ENCODE measurements at regions not wholly inside any gene's neighbourhood (a gene's known extent, or its start where the extent isn't known, plus 50 kb on each side); places are given as distances from the start of the nearest gene placed in this dataset.

DNA sequence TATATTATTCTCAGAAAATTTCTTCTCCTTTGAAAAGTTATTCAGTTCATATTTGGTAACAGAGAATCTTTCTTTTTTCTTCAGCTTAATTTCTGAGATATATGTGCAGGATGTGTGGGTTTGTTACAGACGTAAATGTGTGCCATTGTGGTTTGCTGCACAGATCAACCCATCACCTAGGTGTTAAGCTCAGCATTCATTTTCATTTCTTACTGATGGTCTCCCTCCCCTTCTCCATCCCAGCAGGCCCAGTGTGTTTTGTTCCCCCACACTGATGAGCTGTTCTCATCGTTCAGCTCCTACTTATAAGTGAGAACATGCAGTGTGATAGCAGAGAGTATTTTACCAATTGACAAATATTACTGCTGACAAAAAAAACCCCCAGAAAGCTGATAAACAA lies 330.0 kb upstream of the CHD1 start:
- DNase-seq = no peak
- H3K27ac Mint-ChIP-seq = no peak overlapping the region
- no peak overlapping the region for H3K4me3 Mint-ChIP-seq
- Histone ChIP-seq H3K27ac (ENCODE audit: low read depth, low read length) (no peak overlapping the region), H3K36me3 (ENCODE audit: control insufficient read depth, insufficient read depth, low read length) (no peaks in the 10 kb centered on the region), H3K4me1 (ENCODE audit: control insufficient read depth, insufficient read depth, low read length) (no peaks in the 10 kb centered on the region), H3K27me3 (ENCODE audit: control insufficient read depth, insufficient read depth, low read length, poor library complexity, severe bottlenecking) (no peaks in the 10 kb centered on the region), H3K4me3 (ENCODE audit: low read length) (no peak overlapping the region), H3K9me3 (ENCODE audit: control insufficient read depth, low read length) (peaks cover 26% of the 10 kb centered on the region), H3K9ac (ENCODE audit: extremely low read depth, low read length, poor library complexity, severe bottlenecking) (no peak overlapping the region)
- 77% methylated on average over 1 of the region's 2 CpGs; no CpG with 5 or more reads in 1 of the 2 experiments for WGBS, 2 experiments (ENCODE audit: insufficient coverage in 1 of 2, insufficient read length in 1 of 2)
- H3K36me3 Mint-ChIP-seq (ENCODE audit: low read depth) = peaks cover 4% of the 10 kb centered on the region
- H3K9me3 Mint-ChIP-seq = peaks cover 20% of the 10 kb centered on the region
- H3K4me1 Mint-ChIP-seq = no peaks in the 10 kb centered on the region
- no peaks in the 10 kb centered on the region for H3K27me3 Mint-ChIP-seq (ENCODE audit: insufficient read depth)
- TF ChIP-seq, protein P1, sequence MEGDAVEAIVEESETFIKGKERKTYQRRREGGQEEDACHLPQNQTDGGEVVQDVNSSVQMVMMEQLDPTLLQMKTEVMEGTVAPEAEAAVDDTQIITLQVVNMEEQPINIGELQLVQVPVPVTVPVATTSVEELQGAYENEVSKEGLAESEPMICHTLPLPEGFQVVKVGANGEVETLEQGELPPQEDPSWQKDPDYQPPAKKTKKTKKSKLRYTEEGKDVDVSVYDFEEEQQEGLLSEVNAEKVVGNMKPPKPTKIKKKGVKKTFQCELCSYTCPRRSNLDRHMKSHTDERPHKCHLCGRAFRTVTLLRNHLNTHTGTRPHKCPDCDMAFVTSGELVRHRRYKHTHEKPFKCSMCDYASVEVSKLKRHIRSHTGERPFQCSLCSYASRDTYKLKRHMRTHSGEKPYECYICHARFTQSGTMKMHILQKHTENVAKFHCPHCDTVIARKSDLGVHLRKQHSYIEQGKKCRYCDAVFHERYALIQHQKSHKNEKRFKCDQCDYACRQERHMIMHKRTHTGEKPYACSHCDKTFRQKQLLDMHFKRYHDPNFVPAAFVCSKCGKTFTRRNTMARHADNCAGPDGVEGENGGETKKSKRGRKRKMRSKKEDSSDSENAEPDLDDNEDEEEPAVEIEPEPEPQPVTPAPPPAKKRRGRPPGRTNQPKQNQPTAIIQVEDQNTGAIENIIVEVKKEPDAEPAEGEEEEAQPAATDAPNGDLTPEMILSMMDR (conservative IDR thresholded peaks at IDR 0.05) = no peak

- Mint-ChIP-seq H3K9me3 (peaks cover 13% of the 10 kb centered on the region), H3K4me3 (no peak overlapping the region), H3K4me1 (peaks cover 16% of the 10 kb centered on the region), H3K27me3 (ENCODE audit: insufficient read depth) (peaks cover 2% of the 10 kb centered on the region), H3K36me3 (ENCODE audit: low read depth) (peaks cover 5% of the 10 kb centered on the region), H3K27ac (peak overlapping the region; percentile 12)
- TF ChIP-seq, protein P1 (conservative IDR thresholded peaks at IDR 0.05) = no peak
- WGBS, 2 experiments (ENCODE audit: insufficient coverage in 1 of 2, insufficient read length in 1 of 2) = 87% methylated on average over 2 of the region's 2 CpGs; no CpG with 5 or more reads in 1 of the 2 experiments
- Histone ChIP-seq H3K27ac (ENCODE audit: low read depth, low read length) (no peak overlapping the region), H3K4me1 (ENCODE audit: control insufficient read depth, insufficient read depth, low read length) (peaks cover 10% of the 10 kb centered on the region), H3K36me3 (ENCODE audit: control insufficient read depth, insufficient read depth, low read length) (no peaks in the 10 kb centered on the region), H3K27me3 (ENCODE audit: control insufficient read depth, insufficient read depth, low read length, poor library complexity, severe bottlenecking) (no peaks in the 10 kb centered on the region), H3K9ac (ENCODE audit: extremely low read depth, low read length, poor library complexity, severe bottlenecking) (no peak overlapping the region), H3K9me3 (ENCODE audit: control insufficient read depth, low read length) (no peaks in the 10 kb centered on the region), H3K4me3 (ENCODE audit: low read length) (no peak overlapping the region)
- no peak for DNase-seq
These were observed 319.3 kb upstream of the CHD1 start for GRCh38 chr5:99248066-99248465.

- Mint-ChIP-seq H3K27me3 (ENCODE audit: insufficient read depth) (peaks cover 2% of the 10 kb centered on the region), H3K9me3 (peaks cover 13% of the 10 kb centered on the region), H3K4me3 (no peak overlapping the region), H3K27ac (no peak overlapping the region), H3K4me1 (peaks cover 23% of the 10 kb centered on the region), H3K36me3 (ENCODE audit: low read depth) (peaks cover 5% of the 10 kb centered on the region)
- TF ChIP-seq, protein P1 (conservative IDR thresholded peaks at IDR 0.05) = no peak
- H3K9ac ChIP-seq (ENCODE audit: extremely low read depth, low read length, poor library complexity, severe bottlenecking) = no peak overlapping the region
- no peak overlapping the region for H3K27ac ChIP-seq (ENCODE audit: low read depth, low read length)
- no peak overlapping the region for H3K4me3 ChIP-seq (ENCODE audit: low read length)
- DNase-seq = no peak
- no peaks in the 10 kb centered on the region for H3K27me3 ChIP-seq (ENCODE audit: control insufficient read depth, insufficient read depth, low read length, poor library complexity, severe bottlenecking)
- H3K9me3 ChIP-seq (ENCODE audit: control insufficient read depth, low read length) = no peaks in the 10 kb centered on the region
- no peaks in the 10 kb centered on the region for H3K36me3 ChIP-seq (ENCODE audit: control insufficient read depth, insufficient read depth, low read length)
- WGBS, 2 experiments (ENCODE audit: insufficient coverage in 1 of 2, insufficient read length in 1 of 2) = 90 to 96% methylated on average over 3 to 4 of the region's 4 CpGs
- H3K4me1 ChIP-seq (ENCODE audit: control insufficient read depth, insufficient read depth, low read length) = peaks cover 15% of the 10 kb centered on the region
These were observed 318.5 kb upstream of the CHD1 start for GRCh38 chr5:99247346-99247745.

All from endodermal cell (in vitro differentiated cells).